ENCODE measurements at regions not wholly inside any gene's neighbourhood (a gene's known extent, or its start where the extent isn't known, plus 50 kb on each side); places are given as distances from the start of the nearest gene placed in this dataset.
"Not testable (repeated sequence)": the region's sequence is repeated elsewhere in the genome, so short reads cannot be mapped to it uniquely, and the experiment has no call there.

GRCh38 chr7:89839329-89839728 is 314.9 kb upstream of the STEAP1 start:
- no peaks in the 10 kb centered on the region for H3K27me3 ChIP-seq
- H3K36me3 ChIP-seq, result no peaks in the 10 kb centered on the region
- TF ChIP-seq POLR2A (IDR thresholded peaks at IDR 0.05) (no peak), CTCF (IDR thresholded peaks at IDR 0.05) (no peak)
- DNase-seq, result no peak
- H3K9me3 ChIP-seq, result no peaks in the 10 kb centered on the region
- intact Hi-C loops (cut with DNase I; ENCODE audit: low total_unique reads), result no loop called here
- no peak overlapping the region for H3K27ac ChIP-seq
- no peak overlapping the region for H3K4me3 ChIP-seq
- no peaks in the 10 kb centered on the region for H3K4me1 ChIP-seq

GRCh38 chr7:89845952-89846351 is 308.3 kb upstream of the STEAP1 start:
- intact Hi-C loops (cut with DNase I; ENCODE audit: low total_unique reads), result no loop called here
- Histone ChIP-seq H3K27ac (no peak overlapping the region), H3K36me3 (no peaks in the 10 kb centered on the region), H3K4me1 (no peaks in the 10 kb centered on the region), H3K27me3 (no peaks in the 10 kb centered on the region), H3K9me3 (no peaks in the 10 kb centered on the region), H3K4me3 (no peak overlapping the region)
- TF ChIP-seq POLR2A (IDR thresholded peaks at IDR 0.05) (no peak), CTCF (IDR thresholded peaks at IDR 0.05) (no peak)
- no peak for DNase-seq

GRCh38 chr7:89849052-89849451 is 305.2 kb upstream of the STEAP1 start:
- H3K36me3 ChIP-seq, result no peaks in the 10 kb centered on the region
- H3K4me3 ChIP-seq, result no peak overlapping the region
- TF ChIP-seq POLR2A (IDR thresholded peaks at IDR 0.05) (no peak), CTCF (IDR thresholded peaks at IDR 0.05) (no peak)
- intact Hi-C loops (cut with DNase I; ENCODE audit: low total_unique reads), result no loop called here
- H3K4me1 ChIP-seq, result no peaks in the 10 kb centered on the region
- DNase-seq, result no peak
- H3K27me3 ChIP-seq, result no peaks in the 10 kb centered on the region
- no peak overlapping the region for H3K27ac ChIP-seq
- no peaks in the 10 kb centered on the region for H3K9me3 ChIP-seq

- intact Hi-C loops (cut with DNase I; ENCODE audit: low total_unique reads); DNase-seq; H3K27ac ChIP-seq; H3K36me3 ChIP-seq; H3K4me3 ChIP-seq; H3K9me3 ChIP-seq; H3K4me1 ChIP-seq; H3K27me3 ChIP-seq: not testable (repeated sequence)
Observed at GRCh38 chr7:89857053-89857452, 297.2 kb upstream of the STEAP1 start.

GRCh38 chr7:89857767-89858166 is 296.5 kb upstream of the STEAP1 start:
- no peak overlapping the region for H3K4me3 ChIP-seq
- no peak overlapping the region for H3K27ac ChIP-seq
- no peaks in the 10 kb centered on the region for H3K4me1 ChIP-seq
- H3K36me3 ChIP-seq, result no peaks in the 10 kb centered on the region
- TF ChIP-seq CTCF (IDR thresholded peaks at IDR 0.05) (no peak), POLR2A (IDR thresholded peaks at IDR 0.05) (no peak)
- no peaks in the 10 kb centered on the region for H3K9me3 ChIP-seq
- intact Hi-C loops (cut with DNase I; ENCODE audit: low total_unique reads), result no loop called here
- H3K27me3 ChIP-seq, result no peaks in the 10 kb centered on the region
- DNase-seq, result no peak

GRCh38 chr7:89887489-89887888 is 266.8 kb upstream of the STEAP1 start:
- no peak overlapping the region for H3K4me3 ChIP-seq
- H3K36me3 ChIP-seq, result no peaks in the 10 kb centered on the region
- no peaks in the 10 kb centered on the region for H3K4me1 ChIP-seq
- no peak for TF ChIP-seq POLR2A (IDR thresholded peaks at IDR 0.05)
- no peak for TF ChIP-seq CTCF (IDR thresholded peaks at IDR 0.05)
- H3K9me3 ChIP-seq, result no peaks in the 10 kb centered on the region
- intact Hi-C loops (cut with DNase I; ENCODE audit: low total_unique reads), result no loop called here
- H3K27me3 ChIP-seq, result no peaks in the 10 kb centered on the region
- no peak for DNase-seq
- H3K27ac ChIP-seq, result no peak overlapping the region

All from uterus (tissue), 3 donors.